SIG-M5 (cell line): ENCODE measurements at regions not wholly inside any gene's neighbourhood (a gene's known extent, or its start where the extent isn't known, plus 50 kb on each side); places are given as distances from the start of the nearest gene placed in this dataset.
"Not testable (repeated sequence)": the region's sequence is repeated elsewhere in the genome, so short reads cannot be mapped to it uniquely, and the experiment has no call there.

ENCODE experiments used
- DNase-seq: peaks from one replicate; lab custom pipeline; 2025; lab: John Stamatoyannopoulos, UW

DNA sequence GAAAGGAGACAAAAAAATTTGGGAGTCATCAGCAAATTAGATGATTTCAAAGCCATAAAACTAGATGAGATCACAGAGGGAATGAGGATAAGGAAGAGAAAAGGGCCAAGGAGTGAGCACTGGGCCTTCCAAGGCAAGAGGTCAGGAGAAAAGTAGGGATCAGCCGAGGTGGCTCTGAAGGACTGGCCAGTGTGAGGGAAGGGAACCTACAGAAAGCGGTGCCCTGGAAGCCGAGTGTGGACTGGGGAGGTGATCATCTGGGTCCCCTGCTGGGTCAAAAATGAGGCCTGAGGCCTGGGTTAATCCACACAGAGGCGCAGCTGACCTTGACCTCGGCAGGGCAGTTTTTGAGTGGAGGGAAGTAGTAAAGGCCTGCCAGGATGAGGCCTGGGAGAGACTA lies 133.8 kb downstream of the SMIM20 start:
- no peak for DNase-seq

DNA sequence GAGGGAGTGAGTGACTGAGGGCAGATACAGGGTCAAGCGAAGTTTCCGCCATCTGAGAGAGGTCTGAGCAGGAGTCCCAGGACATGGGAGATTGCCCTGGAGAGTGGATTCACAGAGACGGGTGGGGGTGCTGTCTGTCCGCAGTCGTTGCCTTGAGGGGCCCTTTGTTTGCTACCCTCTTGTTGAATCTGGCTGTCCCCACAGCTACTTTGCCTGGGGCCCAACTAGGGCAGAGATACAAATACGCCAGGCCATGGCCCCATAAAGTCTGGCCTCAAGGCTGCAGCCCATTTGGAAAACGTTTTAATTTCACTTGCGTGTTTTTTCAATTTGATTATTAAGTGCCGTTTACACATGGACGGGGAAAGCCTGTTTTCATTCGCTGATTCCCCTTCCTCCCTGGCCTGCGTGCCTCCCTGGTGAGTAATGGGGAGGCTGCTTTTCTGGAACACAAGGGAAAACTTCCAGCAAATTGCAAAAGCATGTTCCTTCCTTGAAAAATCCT lies 134.4 kb downstream of the SMIM20 start:
- no peak for DNase-seq

DNA sequence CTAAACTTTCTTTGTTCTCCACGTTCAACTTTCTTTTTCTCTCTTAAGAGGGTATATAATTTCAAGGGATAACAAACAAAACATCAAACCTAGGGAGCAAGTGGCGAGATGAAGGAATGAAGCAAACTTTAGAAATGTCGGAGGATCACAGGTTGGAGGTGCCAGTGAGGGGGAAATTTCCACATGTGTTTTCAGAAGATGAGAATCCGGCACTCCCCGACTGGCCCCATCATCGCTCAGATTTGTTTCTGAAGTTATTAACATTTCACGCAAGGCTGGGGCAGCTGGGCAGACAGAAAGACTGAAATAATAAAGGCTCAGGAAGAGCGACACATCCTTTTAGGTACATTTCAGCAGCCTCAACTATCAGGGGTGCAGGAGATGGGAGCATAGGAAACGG lies 134.9 kb downstream of the SMIM20 start:
- no peak for DNase-seq

DNA sequence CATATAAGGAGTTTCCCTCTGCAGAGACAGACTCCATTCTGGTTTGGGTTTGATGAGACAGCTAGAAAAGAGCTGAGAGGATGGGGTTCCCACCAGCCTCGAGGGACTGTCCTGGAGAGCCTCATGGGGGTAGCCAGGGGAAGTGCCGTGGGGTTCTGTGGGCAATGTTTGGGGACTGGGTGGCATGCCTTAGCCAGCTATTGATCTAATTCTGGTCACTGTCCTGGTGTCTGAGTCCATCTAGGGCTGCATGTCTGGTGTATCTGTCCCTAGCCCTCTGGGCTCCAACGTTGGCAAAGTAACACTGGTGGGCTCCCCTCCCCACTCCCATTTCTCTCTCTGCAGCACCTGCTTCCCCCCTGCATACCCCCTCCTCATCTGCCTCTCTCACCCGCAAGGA lies 135.4 kb downstream of the SMIM20 start:
- no peak for DNase-seq

DNA sequence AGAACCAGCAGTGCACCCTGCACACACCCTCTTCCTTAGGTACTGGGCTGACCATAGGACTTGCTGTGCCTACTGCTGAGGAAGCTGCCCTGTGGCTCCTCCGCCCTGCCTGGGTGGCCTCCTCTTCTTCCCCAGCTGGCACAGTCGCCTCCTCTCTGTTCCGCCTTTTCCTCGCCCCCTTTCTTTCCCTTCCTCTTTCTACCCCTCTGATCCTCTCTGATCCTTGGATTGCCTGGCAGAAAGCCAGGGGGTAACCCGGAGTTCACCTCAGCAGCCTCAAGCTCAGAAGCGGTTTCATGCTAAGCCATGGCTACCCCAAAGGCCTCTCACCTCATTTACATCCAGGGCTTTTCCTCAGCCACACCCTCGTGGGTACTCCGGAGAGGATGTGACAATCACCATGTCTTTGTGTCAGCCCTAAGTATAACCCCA lies 136.2 kb downstream of the SMIM20 start:
- peak; percentile 2 for DNase-seq

DNA sequence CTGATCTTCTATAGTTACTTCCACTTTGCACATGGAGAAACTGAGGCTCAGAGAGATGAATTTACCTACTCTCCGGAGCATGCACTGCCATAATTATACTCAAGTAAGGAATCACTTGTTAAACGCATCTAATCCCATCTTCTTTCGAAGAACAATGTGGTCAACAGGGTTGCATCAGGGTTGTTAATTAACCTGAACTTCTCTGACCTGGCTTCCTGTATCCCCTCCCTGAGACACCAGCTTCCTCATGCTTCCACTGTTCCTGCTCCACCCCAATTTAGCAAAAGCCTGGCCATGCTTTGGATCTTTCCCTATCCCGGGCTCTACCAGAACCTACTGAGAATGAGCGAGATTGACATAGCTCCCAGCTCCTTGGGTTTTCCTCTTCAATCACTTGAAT lies 136.7 kb downstream of the SMIM20 start:
- no peak for DNase-seq

DNA sequence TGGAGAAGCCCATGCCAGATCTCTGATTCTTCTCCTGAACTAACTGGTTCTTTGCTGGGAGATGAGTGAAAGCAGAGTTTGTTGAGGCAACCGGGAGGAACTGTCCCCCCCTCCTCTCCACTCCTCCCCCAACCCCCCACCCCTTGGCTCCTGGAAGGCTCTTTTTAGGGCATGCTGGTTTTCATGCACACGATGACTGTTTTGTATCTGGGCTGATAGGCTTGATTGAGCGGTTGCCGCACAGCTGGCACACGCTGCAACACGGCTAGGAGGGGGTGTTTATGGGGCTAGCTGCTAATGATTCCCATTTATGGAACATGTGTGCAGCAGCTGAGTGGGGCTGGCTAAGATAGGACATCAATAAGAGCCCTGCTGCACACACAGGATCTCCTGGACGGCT lies 137.2 kb downstream of the SMIM20 start:
- DNase-seq, result no peak

DNA sequence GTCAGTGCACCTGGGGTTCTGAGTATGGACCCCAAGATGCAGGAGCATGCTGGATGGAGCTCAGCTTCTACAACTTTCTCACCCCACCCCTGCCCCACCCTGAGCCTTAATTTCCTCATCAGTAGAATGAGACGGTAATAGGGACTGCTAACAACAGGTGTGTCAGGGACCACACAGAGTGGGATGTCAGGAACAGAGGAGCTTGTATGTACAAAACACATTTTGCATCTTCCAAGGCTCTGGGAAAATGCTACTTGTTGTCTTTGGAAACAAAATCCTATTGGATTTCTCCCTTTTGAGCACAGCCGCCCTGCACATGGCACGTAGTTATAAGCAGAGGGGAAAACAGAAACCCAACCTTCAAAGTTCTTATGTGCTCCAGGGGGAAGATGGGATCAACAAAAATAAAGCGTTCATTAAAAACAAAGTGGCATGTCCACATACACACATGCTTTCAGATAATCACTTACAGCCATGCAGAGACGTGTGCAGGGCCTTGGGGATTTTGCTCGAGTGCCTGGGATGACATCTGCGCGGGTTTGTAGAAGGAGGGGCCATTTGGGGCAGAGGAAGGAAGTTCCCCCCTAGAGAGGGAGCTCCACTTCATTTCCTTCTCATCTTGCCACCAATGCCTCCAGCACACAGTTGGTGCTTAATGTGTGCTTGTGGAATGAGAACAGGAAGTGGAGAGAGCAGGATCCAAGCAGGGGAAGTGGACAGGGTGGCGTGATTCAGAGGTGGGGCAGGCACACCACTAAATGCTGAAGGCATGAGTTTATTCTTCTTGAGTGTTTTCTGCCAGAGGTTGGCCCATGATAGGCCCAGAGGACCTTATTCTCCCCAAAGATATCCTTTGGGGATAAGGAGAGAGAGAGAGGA lies 138.9 kb downstream of the SMIM20 start:
- DNase-seq, result no peak

DNA sequence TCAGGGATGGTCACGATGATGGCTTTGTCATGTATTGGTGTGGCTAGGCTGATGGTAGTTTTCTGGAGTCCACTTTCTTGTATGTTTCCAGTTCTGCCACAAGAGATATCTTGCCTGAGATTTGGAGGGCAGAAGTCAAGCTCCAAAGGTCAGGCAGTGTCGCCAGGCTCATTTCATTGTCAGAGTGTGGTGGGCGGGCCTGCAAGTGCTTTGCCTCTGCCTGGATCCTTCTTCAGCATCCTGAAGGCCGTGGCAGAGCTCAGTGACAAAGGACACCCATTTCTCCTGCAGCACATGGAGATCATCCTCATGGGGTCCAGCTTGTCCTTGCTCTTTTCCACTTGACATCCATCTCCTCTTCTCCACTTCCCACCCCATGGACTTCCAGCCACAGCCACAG lies 139.7 kb downstream of the SMIM20 start:
- DNase-seq, result no peak

DNA sequence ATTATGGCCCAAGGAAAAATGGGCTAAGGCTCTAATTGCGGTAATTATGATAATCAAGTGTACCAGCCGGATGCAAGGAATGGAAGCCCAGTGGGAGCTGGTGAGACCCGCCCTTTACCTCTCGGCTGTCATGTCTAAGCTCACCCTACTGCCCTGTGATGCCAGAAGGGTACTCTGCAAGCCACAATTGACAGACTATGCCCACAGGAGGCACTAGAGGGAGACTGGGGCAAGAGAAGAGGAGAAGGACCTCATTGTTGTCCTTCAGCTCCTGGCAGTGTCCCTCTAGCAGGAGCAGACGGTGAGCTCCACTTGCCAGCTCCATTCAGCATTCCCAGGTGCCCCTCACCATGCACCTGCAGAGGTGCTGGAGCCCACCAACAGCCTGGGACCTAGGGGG lies 141.8 kb downstream of the SMIM20 start:
- no peak for DNase-seq

DNA sequence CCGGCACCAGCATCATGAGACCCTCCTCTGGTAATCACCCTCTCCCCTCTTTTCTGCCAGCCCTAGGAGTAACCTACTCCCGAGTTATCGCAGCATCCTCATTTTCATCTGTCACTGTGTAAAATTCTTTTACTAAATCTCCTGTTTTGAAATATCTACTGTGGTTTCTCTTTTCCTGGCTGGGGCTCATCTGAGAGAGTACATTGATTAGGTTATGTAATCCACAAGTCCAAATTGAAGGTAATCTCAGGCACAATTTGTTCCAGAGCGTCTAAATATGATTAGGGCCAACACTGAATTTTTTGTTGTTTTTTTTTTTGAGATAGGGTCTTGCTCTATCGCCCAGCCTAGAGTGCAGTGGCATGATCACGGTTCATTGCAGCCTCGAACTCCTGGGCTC lies 142.4 kb downstream of the SMIM20 start:
- no peak for DNase-seq

DNA sequence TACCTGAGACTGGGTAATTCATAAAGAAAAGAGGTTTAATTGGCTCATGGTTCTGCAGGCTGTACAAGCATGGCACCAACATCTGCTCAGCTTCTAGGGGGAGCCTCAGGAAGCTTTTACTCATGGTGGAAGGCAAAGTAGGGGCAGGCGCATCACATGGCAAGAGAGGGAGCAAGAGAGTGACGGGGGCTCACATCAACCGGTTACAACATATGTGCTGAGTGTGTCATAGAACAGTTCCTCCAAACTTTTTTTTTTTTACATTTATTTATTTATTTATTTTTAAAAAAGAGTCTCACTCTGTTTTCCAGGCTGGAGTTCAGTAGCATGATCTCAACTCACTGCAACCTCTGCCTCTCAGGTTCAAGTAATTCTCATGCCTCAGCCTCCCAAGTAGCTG lies 143.8 kb downstream of the SMIM20 start:
- not testable (repeated sequence) for DNase-seq

DNA sequence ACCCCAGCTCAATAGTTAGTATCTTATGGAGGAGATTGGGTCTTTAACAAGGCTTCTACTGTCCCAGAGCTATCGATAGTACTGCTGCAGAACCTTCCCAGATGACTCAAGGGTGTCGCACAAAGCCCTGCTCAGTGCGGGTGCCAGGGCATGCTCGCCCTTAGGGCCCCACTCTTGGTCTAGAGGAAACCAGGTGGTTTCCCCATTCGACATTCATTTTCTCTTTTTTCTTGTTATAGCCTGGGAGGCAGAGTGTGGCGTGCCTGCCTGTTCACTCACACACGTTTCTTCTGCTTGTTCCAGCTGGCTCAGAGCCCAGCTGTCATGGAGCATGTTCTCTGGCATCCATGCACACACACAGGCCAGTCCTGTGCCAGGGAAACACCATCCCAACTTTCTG lies 144.5 kb downstream of the SMIM20 start:
- no peak for DNase-seq

DNA sequence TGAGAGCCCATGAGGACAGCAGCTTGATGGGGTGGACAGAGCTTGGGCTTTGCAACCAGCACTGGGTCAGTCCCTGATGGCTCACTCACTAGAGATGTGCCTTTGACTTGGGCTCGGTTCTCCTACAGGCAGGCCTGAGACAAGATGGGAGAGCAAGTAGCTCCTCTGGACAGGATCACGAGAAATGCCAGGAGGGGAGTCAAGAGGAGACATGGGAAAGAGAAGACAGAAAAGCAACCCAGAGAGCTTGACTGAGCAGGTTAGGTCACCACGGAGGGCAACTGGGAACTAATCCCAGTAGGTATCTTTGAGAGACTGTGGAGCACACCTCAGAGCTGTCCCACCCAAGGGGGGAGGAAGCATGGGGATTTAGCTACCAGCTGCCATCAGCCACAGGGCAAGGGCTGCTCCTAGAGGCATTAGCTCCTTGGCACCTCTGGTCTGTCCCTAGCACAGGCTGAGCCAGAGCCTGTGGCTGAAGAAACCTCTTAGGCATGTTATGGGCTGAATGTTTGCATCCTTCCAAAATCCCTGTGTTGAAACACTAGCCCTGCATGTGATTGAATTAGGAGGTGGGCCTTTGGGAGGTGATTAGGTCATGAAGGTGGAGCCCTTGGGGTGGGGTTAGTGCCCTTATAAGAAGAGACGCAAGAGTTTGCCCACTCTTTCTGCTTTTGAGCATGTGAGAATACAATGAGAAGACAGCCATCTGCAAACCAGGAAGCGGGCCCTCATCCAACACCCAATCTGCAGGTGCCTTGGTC lies 145.6 kb downstream of the SMIM20 start:
- DNase-seq, result no peak

DNA sequence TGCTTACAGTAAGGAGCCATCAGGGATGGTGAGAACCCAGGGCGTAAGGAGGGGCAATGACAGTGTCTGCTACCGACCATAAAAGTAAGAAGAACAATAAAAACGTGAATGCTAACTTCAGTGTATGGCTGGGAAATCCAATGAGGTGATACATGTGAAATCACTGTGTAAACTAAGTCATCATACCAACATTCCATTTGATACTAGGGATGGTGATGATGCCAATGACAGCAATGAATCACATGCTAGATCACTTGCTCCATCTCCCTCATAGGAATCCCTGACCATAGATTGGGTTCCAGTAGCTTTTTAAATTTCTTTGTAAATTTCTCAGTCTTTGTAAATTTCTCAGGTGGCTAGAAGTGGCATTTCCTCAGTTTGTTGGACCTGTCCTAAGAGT lies 146.3 kb downstream of the SMIM20 start:
- DNase-seq, result no peak

DNA sequence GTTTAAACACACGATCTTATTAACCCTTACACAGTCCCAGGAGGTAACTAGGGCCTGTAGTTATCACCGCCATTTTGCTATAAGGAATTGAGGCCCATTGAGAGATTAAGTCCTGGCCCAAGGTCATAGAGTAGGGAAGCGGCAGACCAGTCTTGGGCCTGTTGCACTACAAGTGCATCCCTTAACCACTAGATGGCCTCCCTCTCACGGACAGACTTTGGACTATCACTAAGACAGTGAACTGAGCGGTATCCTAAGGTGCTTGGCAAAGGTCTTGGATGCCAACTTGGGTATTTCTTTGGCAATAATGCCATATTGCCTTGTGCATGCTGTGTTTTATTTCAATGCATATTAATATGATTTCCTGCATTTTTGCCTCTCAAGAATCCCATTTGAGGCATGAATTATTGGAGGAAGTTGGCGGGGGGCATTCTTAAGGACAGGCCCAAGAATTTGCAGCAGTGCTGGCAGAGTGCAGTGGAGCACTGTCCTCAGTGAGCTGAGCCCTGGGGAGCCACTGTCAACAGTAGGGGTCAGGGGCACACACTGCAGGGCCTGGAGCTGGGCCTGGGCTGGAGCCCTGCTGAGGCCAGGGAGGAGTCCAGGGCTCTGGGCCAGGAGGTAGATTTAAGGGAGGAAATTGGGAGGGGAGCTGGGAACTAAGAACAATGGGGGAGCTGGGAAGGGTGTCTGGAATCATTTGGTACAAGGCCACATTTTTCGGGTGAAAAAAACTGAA lies 147.4 kb downstream of the SMIM20 start:
- DNase-seq, result no peak

DNA sequence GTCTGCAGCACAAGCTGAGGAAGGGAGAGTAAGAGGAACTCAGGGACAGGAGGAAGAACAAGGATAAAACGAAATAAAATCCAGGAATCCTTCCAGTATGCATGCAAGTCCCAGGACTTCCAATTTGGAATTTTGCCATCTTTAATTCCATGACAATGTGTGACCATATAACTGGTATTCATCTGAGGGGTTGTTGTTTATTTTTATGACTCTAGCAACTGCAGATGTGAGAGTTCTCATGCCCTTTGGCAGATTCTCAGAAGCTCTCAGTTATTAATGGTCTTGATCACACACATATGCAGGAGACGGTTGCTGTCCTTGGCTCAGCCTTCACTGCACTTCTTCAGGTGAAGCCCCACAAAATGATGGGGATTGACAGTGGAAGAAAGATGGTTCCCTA lies 148.2 kb downstream of the SMIM20 start:
- DNase-seq, result no peak

DNA sequence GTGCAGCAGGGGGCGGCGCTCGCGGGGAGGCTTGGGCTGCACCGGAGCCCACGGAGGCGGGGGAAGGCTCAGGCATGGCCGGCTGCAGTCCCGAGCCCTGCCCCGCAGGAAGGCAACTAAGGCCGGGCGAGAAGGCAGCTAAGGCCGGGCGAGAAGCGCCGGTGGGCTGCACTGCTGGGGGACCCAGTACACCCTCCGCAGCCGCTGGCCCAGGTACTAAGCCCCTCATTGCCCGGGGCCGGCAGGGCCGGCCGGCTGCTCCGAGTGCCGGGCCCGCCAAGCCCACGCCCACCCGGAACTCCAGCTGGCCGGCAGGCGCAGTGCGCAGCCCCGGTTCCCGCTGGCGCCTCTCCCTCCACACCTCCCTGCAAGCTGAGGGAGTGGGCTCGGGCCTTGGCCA lies 150.0 kb downstream of the SMIM20 start:
- not testable (repeated sequence) for DNase-seq

DNA sequence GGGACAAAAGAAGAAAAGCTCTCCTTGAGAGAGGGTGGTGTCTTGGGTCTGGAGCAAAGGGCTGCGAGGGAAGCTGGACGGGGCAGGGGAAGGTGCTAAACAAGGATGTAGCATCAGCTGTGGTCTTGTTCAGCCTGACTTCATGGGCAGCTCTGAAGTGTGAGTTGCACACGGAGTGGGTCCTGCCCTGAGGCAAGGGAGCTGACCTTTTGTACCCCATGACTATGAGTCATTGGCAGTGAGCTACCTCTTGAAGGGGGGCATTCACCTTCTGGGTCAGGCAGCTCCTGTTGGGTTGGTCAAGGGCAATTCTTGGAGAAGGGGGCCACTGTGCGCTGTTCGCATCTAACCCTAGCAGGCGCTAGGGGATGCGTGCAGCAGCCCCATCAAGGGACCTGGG lies 151.8 kb downstream of the SMIM20 start:
- no peak for DNase-seq

DNA sequence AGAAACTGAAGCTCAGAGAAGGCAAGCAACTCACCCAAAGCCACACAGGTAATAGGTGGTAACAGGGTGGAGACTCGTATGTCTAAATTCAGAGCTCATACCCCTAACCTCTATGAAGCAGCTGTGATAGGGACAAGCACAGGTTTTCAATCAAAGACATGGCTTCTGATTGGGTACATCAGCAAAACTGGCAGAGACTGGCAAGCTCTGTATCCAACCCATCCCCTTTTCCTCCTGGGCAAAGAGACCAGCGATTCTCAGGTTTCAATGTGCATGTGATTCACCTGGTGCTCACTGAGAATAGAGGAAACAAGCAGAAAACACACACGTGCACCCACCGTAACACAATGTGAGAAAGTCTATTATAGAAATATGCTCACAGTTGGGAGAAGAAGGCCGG lies 153.0 kb downstream of the SMIM20 start:
- DNase-seq, result no peak

DNA sequence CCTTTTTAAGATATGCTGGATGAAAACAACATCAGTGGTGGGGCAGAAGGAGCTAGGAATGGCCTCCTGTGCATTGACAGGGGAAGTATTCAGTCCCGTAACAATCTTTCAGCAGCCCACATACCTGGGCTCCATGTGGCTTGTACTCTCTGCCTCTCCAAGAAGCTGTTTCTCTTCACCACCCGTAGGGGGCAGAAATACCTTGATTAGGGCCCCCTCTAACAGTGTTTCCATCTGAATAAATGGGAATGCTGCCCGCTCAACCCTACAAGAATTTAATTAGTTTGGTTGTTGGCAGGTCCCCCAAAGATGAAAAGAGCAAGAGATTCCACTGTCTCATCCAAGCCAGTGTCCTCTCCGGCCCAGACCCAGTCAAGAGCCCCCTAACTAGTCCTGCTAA lies 155.2 kb downstream of the SMIM20 start:
- no peak for DNase-seq

DNA sequence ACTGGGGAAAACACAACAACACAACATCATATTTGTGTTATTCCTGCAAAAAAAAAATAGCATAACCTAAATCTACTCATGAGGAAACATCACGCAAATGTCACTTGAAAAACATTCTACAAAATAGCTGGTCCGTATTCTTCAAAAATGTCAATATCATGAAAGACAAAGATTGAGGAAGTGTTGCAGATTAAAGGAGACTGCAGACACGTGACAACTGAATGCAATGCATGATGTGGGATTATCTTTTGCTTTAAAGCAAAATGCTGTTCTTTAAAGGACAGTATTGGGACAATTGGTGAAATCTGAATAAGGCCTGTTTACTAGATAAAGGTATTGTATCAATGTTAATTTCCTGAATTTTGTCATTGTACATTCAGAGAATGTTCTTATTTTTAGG lies 157.7 kb downstream of the SMIM20 start:
- DNase-seq, result no peak
